ENCODE measurements at regions not wholly inside any gene's neighbourhood (a gene's known extent, or its start where the extent isn't known, plus 50 kb on each side); places are given as distances from the start of the nearest gene placed in this dataset.

GRCh38 chrX:13472975-13473374, 96.4 kb upstream of the EGFL6 start:
- TF ChIP-seq SP4 (IDR thresholded peaks at IDR 0.05; ENCODE audit: low read length) = no peak
- TF ChIP-seq RAD21 (IDR thresholded peaks at IDR 0.05 in 1 of 2, conservative IDR thresholded peaks at IDR 0.05 in 1 of 2; ENCODE audit: low read depth in 2 of 2, low read length in 2 of 2) = 0 out of 4 replicates have a peak, but pooled peaks of 1 of the 2 experiments have one; percentile 18
- TF ChIP-seq, protein P1, sequence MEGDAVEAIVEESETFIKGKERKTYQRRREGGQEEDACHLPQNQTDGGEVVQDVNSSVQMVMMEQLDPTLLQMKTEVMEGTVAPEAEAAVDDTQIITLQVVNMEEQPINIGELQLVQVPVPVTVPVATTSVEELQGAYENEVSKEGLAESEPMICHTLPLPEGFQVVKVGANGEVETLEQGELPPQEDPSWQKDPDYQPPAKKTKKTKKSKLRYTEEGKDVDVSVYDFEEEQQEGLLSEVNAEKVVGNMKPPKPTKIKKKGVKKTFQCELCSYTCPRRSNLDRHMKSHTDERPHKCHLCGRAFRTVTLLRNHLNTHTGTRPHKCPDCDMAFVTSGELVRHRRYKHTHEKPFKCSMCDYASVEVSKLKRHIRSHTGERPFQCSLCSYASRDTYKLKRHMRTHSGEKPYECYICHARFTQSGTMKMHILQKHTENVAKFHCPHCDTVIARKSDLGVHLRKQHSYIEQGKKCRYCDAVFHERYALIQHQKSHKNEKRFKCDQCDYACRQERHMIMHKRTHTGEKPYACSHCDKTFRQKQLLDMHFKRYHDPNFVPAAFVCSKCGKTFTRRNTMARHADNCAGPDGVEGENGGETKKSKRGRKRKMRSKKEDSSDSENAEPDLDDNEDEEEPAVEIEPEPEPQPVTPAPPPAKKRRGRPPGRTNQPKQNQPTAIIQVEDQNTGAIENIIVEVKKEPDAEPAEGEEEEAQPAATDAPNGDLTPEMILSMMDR (IDR thresholded peaks at IDR 0.05; ENCODE audit: control extremely low read depth in 1 of 3, insufficient read depth in 1 of 3, low read depth in 1 of 3, low read length in 3 of 3) = peak in 1 of 3 experiments; percentile 13; a peak in 2 of 4 replicates
- 62% methylated on average over 5 of the region's 5 CpGs; no CpG with 5 or more reads in 1 of the 2 experiments for WGBS, 2 experiments (ENCODE audit: extremely low coverage in 1 of 2, insufficient coverage in 1 of 2, insufficient read length in 1 of 2, insufficient replicate concordance in 2 of 2, low coverage in 1 of 2, low lambda C conversion rate in 2 of 2, missing lambda C conversion rate in 1 of 2)
- H3K14ac ChIP-seq (ENCODE audit: insufficient read length) = no peak overlapping the region
- POLR2A ChIA-PET (ENCODE audit: partially characterized antibody) = no interaction called here
- no peak overlapping the region for H4K5ac ChIP-seq (ENCODE audit: insufficient read length, low read depth, low read length)
- H3K79me1 ChIP-seq (ENCODE audit: low read depth, low read length) = no peaks in the 10 kb centered on the region
- no peak overlapping the region for H2BK120ac ChIP-seq (replicated peaks; ENCODE audit: low read depth, low read length)
- H3K9me3 ChIP-seq (ENCODE audit: insufficient read depth in 2 of 2, low read depth in 1 of 2, low read length in 1 of 2) = no peaks in the 10 kb centered on the region
- DNase-seq (ENCODE audit: low read depth in 1 of 2, low spot score in 2 of 2) (no peak), FAIRE-seq (no peak)
- H2BK5ac ChIP-seq (ENCODE audit: low read depth, low read length) = no peak overlapping the region
- H4K20me1 ChIP-seq (replicated peaks in 1 of 2; ENCODE audit: control insufficient read depth in 1 of 2, insufficient read depth in 2 of 2, low read length in 2 of 2) = no peaks in the 10 kb centered on the region
- no peaks in the 10 kb centered on the region for H3K23me2 ChIP-seq (ENCODE audit: low read depth, low read length)
- H3K4me1 ChIP-seq (replicated peaks in 1 of 4; ENCODE audit: control insufficient read depth in 3 of 4, insufficient read depth in 4 of 4, low read length in 3 of 4) = no peaks in the 10 kb centered on the region
- H3K56ac ChIP-seq (replicated peaks; ENCODE audit: insufficient read length, low read depth, low read length) = no peak overlapping the region
- no peak overlapping the region for H3K4me3 ChIP-seq (ENCODE audit: extremely low read depth in 1 of 4, insufficient read depth in 2 of 4, low read depth in 3 of 4, low read length in 4 of 4)
- no peak overlapping the region for H2AFZ ChIP-seq (ENCODE audit: low read length)
- no peaks in the 10 kb centered on the region for H3K79me2 ChIP-seq (ENCODE audit: control insufficient read depth in 1 of 2, insufficient read depth in 2 of 2, low read length in 2 of 2)
- no peak overlapping the region for H2BK20ac ChIP-seq (ENCODE audit: low read length)
- H3K36me3 ChIP-seq (ENCODE audit: control insufficient read depth in 2 of 4, insufficient read depth in 4 of 4, low read length in 3 of 4) = no peaks in the 10 kb centered on the region
- H4K8ac ChIP-seq (ENCODE audit: extremely low read depth, insufficient read depth, low read length) = no peak overlapping the region
- no peak overlapping the region for H2BK15ac ChIP-seq (ENCODE audit: low read length)
- H3K23ac ChIP-seq (ENCODE audit: insufficient read length) = no peak overlapping the region
- no peak overlapping the region for H3K27ac ChIP-seq (ENCODE audit: low read depth, low read length)
- H3K18ac ChIP-seq (ENCODE audit: extremely low read depth, low read length) = no peak overlapping the region
- H3K27me3 ChIP-seq (replicated peaks in 1 of 4; ENCODE audit: control insufficient read depth in 3 of 4, extremely low read depth in 1 of 4, insufficient read depth in 3 of 4, low read length in 3 of 4) = no peaks in the 10 kb centered on the region
- no peak overlapping the region for H3K4ac ChIP-seq (replicated peaks; ENCODE audit: insufficient read length, low read depth, low read length)
- H3K9ac ChIP-seq (replicated peaks in 1 of 4; ENCODE audit: extremely low read depth in 1 of 4, low read depth in 3 of 4, low read length in 3 of 4) = no peak overlapping the region
- no peak overlapping the region for H3K4me2 ChIP-seq (ENCODE audit: insufficient read depth in 1 of 2, low read depth in 2 of 2, low read length in 2 of 2)
- H2BK12ac ChIP-seq (ENCODE audit: low read depth, low read length) = no peak overlapping the region
- H2AK5ac ChIP-seq (ENCODE audit: low read depth, low read length) = no peak overlapping the region
- CTCF ChIA-PET (ENCODE audit: partially characterized antibody) = interaction anchor here (1.1 to 2.0 kb wide), 4 partner anchors 16 to 115 kb away, joined by 3 to 5 read pairs (median 3); no protein-coding TSS in a partner anchor
- H4K91ac ChIP-seq (replicated peaks; ENCODE audit: insufficient read length, low read length) = no peak overlapping the region

Measured in H1 (cell line).